ENCODE measurements at regions not wholly inside any gene's neighbourhood (a gene's known extent, or its start where the extent isn't known, plus 50 kb on each side); places are given as distances from the start of the nearest gene placed in this dataset.
A peak's percentile ranks its signal among the peaks of the same experiment; 100 is the strongest.

GRCh38 chr2:3138621-3139020 lies 239.0 kb downstream of the EIPR1 start:
- DNase-seq, result no peak

- no peak for DNase-seq
Measured at GRCh38 chr2:3137651-3138300, 239.8 kb downstream of the EIPR1 start.

- DNase-seq, result no peak
Measured at GRCh38 chr2:3135676-3136075, 241.9 kb downstream of the EIPR1 start.

DNA sequence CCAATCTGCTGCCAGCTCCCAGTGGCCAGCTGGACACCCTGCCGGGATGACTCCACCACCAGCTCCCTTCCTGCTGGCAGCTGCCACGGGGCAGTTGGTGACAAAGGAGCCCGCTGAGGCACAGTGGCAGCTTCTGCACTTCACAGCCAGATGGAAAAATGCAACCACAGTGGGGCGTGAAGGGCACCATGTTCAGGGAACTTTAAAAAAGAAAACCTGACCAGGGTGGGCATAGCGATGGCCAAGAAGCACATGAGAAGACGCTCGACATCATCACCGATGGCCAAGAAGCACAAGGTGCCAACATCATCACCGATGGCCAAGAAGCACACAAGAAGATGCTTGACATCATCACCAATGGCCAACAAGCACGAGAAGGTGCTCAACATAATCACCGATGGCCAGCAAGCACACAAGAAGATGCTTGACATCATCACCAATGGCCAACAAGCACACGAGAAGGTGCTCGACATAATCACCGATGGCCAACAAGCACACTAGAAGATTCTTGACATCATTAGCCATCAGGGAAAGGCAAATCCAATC lies 243.5 kb downstream of the EIPR1 start:
- no peak for DNase-seq

- no peak for DNase-seq
Measured at GRCh38 chr2:3132966-3133365, 244.7 kb downstream of the EIPR1 start.

GRCh38 chr2:3132466-3132865 lies 245.2 kb downstream of the EIPR1 start:
- DNase-seq, result no peak

GRCh38 chr2:3131636-3132326 lies 245.8 kb downstream of the EIPR1 start:
- DNase-seq, result no peak

- DNase-seq, result peak in 2 of 3 experiments; percentile 12 to 31
Measured at GRCh38 chr2:3130889-3131635, 246.6 kb downstream of the EIPR1 start.

GRCh38 chr2:3130444-3130843 lies 247.2 kb downstream of the EIPR1 start:
- no peak for DNase-seq

GRCh38 chr2:3129867-3130266 lies 247.8 kb downstream of the EIPR1 start:
- DNase-seq, result no peak

- no peak for DNase-seq
Measured at GRCh38 chr2:3128786-3129185, 248.8 kb downstream of the EIPR1 start.

DNA sequence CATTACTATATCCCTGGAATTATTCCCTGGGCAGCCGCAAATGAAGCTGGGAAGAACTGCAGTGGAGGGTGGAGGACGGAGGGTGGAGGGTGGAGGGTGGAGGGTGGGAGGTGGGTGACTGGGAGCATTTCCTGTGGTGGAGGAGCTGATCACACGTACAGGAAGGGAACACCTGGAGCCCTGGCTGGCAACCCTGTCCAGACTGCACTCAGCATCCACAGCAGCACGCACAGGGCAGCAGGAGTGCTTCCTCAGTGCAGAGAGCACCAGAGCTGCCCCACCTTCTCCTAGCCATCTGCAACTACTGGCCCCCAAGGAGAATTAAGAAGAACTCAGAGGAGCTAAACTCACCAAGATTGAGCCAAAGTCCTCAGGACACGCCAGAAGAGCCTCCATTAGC lies 249.9 kb downstream of the EIPR1 start:
- DNase-seq, result peak in 2 of 3 experiments; percentile 47 to 64

GRCh38 chr2:3126911-3127621 lies 250.6 kb downstream of the EIPR1 start:
- peak in 1 of 3 experiments; percentile 60 for DNase-seq

GRCh38 chr2:3126171-3126910 lies 251.3 kb downstream of the EIPR1 start:
- no peak for DNase-seq

- DNase-seq, result no peak
Measured at GRCh38 chr2:3125761-3126130, 251.9 kb downstream of the EIPR1 start.

GRCh38 chr2:3125001-3125760 lies 252.4 kb downstream of the EIPR1 start:
- DNase-seq, result no peak

DNA sequence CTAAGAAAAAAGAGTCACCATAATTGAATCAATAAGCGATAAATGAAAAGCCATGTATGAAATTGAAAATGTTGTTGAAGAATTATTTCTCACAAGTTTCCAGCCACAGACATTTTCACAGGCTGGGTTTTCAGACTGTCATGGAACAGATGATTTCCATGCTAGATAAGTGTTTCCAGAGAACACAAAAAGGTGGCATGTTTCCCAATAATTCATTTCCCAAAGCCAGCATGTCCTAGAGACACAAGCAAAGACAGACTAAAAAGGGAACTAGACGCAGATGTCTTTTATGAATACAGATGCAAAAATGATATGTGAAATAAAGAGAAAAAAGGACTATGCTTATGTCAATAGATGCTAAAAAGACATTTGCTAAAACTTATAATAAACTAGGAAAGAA lies 255.1 kb downstream of the EIPR1 start:
- no peak for DNase-seq

DNA sequence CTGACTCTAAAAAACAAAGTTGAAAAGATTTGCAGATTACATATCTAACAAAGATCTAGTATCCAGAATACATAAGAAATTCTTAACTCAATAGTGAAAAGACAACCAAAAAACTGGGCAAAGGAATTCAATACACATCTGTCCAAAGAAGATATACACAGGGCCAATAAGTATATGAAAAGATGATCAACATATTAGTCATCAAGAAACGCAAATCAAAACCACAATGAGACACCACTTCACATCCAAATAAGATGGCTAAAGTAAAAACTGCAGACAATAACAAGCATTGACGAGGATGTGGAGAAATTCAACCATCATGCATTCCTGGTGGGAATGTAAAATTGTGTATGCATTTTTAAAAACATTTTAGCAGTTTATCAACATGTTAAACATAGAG lies 256.0 kb downstream of the EIPR1 start:
- no peak for DNase-seq

DNA sequence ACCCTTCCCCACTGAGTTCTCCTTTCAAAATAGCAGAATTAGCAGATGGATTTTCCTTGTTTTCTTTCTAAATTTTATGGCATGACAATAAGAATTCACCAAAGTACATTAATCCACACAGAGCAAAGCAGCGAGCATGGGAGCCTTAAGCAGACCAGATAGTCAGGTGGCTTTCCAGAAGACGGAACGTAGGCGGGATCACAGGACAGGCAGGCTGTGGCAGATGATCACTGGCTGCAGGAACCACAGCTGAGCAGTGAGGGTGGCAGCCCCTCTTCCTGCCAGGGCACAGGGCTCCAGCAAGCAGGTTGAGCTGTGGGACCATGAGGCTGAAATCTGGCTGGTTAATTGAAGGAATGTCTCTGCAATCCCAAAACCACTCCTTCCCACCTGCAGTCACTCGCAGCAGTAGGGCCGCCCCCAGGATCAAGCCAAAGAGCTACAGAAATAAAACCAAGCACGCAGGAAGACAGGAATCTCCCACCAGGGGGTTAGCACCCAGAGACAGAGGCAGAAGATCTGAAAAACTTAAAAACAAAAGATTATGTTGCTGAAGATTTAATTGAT lies 259.9 kb downstream of the EIPR1 start:
- DNase-seq, result no peak

DNA sequence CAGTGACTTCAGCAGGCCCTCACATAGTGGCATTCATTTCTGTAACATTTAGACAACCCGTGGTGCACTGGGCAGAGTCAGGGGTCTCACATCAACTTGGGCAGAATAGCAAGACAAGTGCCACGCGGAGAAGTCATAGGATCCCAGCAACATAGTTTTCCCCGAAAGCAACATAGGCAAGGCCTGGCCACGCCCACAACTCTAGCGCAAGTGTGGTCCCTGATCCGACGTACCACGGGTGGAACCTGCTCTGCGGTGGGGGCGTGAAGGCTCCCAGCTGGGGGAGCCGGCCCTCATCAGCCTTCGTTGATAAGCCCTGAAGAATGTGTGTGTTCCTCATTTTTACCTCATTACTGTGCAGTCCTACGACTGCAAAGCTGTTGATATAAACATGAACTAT lies 261.2 kb downstream of the EIPR1 start:
- DNase-seq, result no peak

All from NCI-H1417 (cell line).